ENCODE measurements at regions not wholly inside any gene's neighbourhood (a gene's known extent, or its start where the extent isn't known, plus 50 kb on each side); places are given as distances from the start of the nearest gene placed in this dataset.

DNA sequence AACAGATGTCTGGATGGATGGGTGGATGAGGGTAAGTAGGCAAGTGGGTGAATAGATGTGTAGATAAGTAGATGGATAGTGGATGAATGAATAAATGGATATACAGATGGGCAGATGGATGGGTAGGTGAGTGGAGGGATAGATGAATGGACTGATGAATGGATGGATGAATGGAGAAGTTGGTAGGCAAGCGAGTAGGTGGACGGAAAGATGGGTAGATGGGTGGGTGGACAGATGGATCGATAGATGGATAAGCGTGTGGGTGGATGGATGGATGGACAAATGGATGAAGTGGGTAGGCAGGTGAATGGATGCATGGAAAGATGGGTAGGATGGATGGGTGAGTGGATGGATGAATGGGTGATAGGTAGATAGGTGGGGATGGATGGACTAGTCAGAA, 393.2 kb downstream of the SHANK2 start (continued):
- TF ChIP-seq, protein P1, sequence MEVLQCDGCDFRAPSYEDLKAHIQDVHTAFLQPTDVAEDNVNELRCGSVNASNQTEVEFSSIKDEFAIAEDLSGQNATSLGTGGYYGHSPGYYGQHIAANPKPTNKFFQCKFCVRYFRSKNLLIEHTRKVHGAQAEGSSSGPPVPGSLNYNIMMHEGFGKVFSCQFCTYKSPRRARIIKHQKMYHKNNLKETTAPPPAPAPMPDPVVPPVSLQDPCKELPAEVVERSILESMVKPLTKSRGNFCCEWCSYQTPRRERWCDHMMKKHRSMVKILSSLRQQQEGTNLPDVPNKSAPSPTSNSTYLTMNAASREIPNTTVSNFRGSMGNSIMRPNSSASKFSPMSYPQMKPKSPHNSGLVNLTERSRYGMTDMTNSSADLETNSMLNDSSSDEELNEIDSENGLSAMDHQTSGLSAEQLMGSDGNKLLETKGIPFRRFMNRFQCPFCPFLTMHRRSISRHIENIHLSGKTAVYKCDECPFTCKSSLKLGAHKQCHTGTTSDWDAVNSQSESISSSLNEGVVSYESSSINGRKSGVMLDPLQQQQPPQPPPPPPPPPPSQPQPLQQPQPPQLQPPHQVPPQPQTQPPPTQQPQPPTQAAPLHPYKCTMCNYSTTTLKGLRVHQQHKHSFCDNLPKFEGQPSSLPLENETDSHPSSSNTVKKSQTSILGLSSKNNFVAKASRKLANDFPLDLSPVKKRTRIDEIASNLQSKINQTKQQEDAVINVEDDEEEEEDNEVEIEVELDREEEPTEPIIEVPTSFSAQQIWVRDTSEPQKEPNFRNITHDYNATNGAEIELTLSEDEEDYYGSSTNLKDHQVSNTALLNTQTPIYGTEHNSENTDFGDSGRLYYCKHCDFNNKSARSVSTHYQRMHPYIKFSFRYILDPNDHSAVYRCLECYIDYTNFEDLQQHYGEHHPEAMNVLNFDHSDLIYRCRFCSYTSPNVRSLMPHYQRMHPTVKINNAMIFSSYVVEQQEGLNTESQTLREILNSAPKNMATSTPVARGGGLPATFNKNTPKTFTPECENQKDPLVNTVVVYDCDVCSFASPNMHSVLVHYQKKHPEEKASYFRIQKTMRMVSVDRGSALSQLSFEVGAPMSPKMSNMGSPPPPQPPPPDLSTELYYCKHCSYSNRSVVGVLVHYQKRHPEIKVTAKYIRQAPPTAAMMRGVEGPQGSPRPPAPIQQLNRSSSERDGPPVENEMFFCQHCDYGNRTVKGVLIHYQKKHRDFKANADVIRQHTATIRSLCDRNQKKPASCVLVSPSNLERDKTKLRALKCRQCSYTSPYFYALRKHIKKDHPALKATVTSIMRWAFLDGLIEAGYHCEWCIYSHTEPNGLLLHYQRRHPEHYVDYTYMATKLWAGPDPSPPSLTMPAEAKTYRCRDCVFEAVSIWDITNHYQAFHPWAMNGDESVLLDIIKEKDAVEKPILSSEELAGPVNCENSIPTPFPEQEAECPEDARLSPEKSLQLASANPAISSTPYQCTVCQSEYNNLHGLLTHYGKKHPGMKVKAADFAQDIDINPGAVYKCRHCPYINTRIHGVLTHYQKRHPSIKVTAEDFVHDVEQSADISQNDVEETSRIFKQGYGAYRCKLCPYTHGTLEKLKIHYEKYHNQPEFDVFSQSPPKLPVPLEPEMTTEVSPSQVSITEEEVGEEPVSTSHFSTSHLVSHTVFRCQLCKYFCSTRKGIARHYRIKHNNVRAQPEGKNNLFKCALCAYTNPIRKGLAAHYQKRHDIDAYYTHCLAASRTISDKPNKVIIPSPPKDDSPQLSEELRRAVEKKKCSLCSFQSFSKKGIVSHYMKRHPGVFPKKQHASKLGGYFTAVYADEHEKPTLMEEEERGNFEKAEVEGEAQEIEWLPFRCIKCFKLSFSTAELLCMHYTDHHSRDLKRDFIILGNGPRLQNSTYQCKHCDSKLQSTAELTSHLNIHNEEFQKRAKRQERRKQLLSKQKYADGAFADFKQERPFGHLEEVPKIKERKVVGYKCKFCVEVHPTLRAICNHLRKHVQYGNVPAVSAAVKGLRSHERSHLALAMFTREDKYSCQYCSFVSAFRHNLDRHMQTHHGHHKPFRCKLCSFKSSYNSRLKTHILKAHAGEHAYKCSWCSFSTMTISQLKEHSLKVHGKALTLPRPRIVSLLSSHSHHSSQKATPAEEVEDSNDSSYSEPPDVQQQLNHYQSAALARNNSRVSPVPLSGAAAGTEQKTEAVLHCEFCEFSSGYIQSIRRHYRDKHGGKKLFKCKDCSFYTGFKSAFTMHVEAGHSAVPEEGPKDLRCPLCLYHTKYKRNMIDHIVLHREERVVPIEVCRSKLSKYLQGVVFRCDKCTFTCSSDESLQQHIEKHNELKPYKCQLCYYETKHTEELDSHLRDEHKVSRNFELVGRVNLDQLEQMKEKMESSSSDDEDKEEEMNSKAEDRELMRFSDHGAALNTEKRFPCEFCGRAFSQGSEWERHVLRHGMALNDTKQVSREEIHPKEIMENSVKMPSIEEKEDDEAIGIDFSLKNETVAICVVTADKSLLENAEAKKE (CRISPR knock-in tag; IDR thresholded peaks at IDR 0.05): no peak

GRCh38 chr11:70860888-70861287, 391.5 kb downstream of the SHANK2 start:
- no peaks in the 10 kb centered on the region for H3K27me3 ChIP-seq (ENCODE audit: insufficient read depth)
- peaks cover 12% of the 10 kb centered on the region for H4K20me1 ChIP-seq (replicated peaks; ENCODE audit: insufficient read depth)
- H3K9me3 Mint-ChIP-seq: no peaks in the 10 kb centered on the region; the same call in 2 of the 3 replicates
- DNase-seq (ENCODE audit: low spot score): peak; percentile 43
- peaks cover 4% of the 10 kb centered on the region; the same call in 1 of the 2 replicates for H3K9me2 ChIP-seq (ENCODE audit: insufficient read depth)
- H3K79me2 ChIP-seq (replicated peaks; ENCODE audit: insufficient read depth): no peaks in the 10 kb centered on the region
- ATAC-seq: peak; percentile 83
- TF ChIP-seq, protein P1 (CRISPR knock-in tag; IDR thresholded peaks at IDR 0.05): no peak
- TF ChIP-seq CTCF (conservative IDR thresholded peaks at IDR 0.05; ENCODE audit: low read depth in 2 of 2) (0 out of 4 replicates have a peak, but pooled peaks of 1 of the 2 experiments have one; percentile 17), STAT1 (IDR thresholded peaks at IDR 0.05; ENCODE audit: unreplicated experiment) (no peak)
- peaks cover 16% of the 10 kb centered on the region for H3K4me1 Mint-ChIP-seq
- H3K4me3 ChIP-seq: no peak overlapping the region
- no peak overlapping the region for H2AFZ ChIP-seq
- H3K4me2 ChIP-seq: no peak overlapping the region
- no peaks in the 10 kb centered on the region for H3F3A ChIP-seq (replicated peaks; ENCODE audit: low read depth)
- H3K36me3 Mint-ChIP-seq (ENCODE audit: low read depth): peaks cover 3% of the 10 kb centered on the region; the same call in 2 of the 3 replicates
- no peaks in the 10 kb centered on the region for H3K4me1 ChIP-seq (ENCODE audit: insufficient read depth)
- H3K27me3 Mint-ChIP-seq (ENCODE audit: insufficient read depth, low read depth, poor library complexity): peaks cover 17% of the 10 kb centered on the region
- H3K36me3 ChIP-seq (ENCODE audit: insufficient read depth): no peaks in the 10 kb centered on the region
- H3K27ac Mint-ChIP-seq: no peak overlapping the region
- no peak overlapping the region for H3K4me3 Mint-ChIP-seq
- H3K27ac ChIP-seq (ENCODE audit: low read depth): no peak overlapping the region

Data from GM23338 (cell line).